ENCODE measurements at regions not wholly inside any gene's neighbourhood (a gene's known extent, or its start where the extent isn't known, plus 50 kb on each side); places are given as distances from the start of the nearest gene placed in this dataset.

DNA sequence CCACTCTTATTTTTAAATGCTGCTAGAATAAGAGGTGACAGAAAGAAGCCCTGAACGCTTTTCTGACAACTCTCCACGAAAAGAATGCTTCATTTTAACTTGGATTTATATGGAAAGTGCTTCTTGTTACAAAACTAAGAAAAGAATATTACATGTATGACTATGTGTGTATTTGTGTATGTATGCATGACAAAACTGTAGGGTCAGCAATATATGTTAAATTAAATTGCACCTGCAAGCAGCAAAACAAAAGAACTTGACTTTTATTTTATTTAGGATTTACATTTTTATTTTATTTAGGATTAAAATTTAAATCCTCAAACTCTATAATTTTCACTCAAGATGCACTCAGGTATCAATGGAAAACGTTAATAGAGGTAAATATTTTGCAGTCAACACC lies 187.1 kb downstream of the NR4A2 start:
- TF ChIP-seq, protein P1, sequence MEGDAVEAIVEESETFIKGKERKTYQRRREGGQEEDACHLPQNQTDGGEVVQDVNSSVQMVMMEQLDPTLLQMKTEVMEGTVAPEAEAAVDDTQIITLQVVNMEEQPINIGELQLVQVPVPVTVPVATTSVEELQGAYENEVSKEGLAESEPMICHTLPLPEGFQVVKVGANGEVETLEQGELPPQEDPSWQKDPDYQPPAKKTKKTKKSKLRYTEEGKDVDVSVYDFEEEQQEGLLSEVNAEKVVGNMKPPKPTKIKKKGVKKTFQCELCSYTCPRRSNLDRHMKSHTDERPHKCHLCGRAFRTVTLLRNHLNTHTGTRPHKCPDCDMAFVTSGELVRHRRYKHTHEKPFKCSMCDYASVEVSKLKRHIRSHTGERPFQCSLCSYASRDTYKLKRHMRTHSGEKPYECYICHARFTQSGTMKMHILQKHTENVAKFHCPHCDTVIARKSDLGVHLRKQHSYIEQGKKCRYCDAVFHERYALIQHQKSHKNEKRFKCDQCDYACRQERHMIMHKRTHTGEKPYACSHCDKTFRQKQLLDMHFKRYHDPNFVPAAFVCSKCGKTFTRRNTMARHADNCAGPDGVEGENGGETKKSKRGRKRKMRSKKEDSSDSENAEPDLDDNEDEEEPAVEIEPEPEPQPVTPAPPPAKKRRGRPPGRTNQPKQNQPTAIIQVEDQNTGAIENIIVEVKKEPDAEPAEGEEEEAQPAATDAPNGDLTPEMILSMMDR (IDR thresholded peaks at IDR 0.05; ENCODE audit: low read depth, low read length, missing control alignments), result no peak
- H3K4me3 ChIP-seq (ENCODE audit: low read depth, low read length), result no peak overlapping the region
- in situ Hi-C loops (cut with HindIII; ENCODE audit: low sequenced_read_pairs), result no loop called here

DNA sequence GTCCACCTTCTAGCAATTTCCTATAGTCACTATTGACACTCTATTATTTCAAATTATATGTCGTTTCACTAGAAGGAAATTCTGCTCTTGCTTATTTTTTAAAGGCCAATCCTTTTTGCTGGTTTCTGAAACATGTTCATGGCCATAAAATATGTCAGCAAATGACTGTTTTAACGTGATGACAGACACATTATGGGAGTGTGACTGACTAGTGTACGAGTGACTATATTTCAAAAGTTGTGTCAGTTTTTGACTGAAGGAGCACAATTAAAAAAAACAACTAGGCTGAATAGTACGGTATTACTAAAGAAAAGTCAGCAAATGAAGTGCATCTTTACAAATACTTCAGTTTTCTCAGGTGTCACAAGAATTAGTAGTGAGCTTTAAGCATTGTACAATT lies 196.0 kb downstream of the NR4A2 start:
- TF ChIP-seq, protein P1 (IDR thresholded peaks at IDR 0.05; ENCODE audit: low read depth, low read length, missing control alignments), result no peak
- no peak overlapping the region for H3K4me3 ChIP-seq (ENCODE audit: low read depth, low read length)
- no peak for DNase-seq (ENCODE audit: low read depth)
- in situ Hi-C loops (cut with HindIII; ENCODE audit: low sequenced_read_pairs), result no loop called here

More for the DNA sequence above, 187.1 kb downstream of the NR4A2 start:
- DNase-seq (ENCODE audit: low read depth), result no peak

DNA sequence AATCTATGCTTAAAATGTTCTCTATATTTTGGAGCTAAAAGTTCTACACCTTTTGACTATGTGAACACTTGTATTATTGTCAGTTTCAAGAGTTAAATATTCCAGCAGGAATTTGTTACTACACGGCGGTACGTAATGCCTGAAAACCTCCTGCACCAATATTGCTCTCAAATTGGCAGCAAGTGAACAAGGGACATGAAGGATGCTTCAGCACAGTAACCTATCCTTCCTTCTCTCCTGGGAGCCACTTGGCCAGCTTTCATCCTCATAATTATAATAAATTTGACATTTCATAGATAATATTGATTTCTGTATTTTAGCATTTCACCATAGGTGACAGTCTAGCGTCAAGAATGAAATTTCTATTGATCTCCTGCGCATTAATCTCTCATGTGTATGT lies 197.6 kb downstream of the NR4A2 start:
- H3K4me3 ChIP-seq (ENCODE audit: low read depth, low read length), result no peak overlapping the region
- no peak for DNase-seq (ENCODE audit: low read depth)
- TF ChIP-seq, protein P1 (IDR thresholded peaks at IDR 0.05; ENCODE audit: low read depth, low read length, missing control alignments), result no peak
- in situ Hi-C loops (cut with HindIII; ENCODE audit: low sequenced_read_pairs), result no loop called here

DNA sequence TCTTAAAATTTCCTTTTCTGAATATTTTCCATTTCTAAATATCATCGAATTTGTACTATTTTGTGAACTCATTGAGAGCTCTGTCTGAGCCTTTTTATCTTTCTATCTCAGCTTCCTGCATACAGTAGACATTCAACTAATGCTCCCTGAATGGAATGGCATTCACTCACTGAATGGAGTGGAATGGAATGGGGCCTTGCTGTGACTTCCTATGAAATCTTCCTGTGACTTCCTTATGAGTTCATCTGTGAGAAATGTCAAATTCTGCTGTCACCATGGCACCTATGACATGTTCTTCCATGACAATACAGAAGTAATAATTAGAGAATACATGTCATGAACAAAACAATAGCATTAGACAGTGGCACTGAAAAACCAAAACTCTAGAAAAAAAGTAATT lies 199.6 kb downstream of the NR4A2 start:
- no peak for DNase-seq (ENCODE audit: low read depth)
- TF ChIP-seq, protein P1 (IDR thresholded peaks at IDR 0.05; ENCODE audit: low read depth, low read length, missing control alignments), result no peak
- H3K4me3 ChIP-seq (ENCODE audit: low read depth, low read length), result no peak overlapping the region
- in situ Hi-C loops (cut with HindIII; ENCODE audit: low sequenced_read_pairs), result no loop called here

DNA sequence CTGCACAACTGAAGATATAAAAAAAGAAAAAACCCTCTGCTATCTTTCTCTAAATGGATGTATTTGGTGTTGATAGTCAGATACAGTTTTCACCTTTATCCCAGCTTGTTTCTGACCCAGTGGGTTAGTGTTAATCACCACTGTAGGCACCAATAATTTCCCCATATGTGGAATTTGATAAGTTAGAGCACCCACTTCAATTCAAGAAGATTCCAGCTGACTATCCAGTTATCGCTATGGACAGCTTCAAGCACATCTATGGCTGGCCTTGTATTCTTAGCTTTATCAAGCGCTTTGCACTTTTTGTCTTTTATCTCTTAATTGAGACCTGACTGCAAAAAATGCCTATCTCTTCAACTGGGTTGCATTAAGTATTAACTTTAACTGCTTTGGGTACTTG lies 200.4 kb downstream of the NR4A2 start:
- no peak for DNase-seq (ENCODE audit: low read depth)
- in situ Hi-C loops (cut with HindIII; ENCODE audit: low sequenced_read_pairs), result no loop called here
- TF ChIP-seq, protein P1 (IDR thresholded peaks at IDR 0.05; ENCODE audit: low read depth, low read length, missing control alignments), result no peak
- no peak overlapping the region for H3K4me3 ChIP-seq (ENCODE audit: low read depth, low read length)

DNA sequence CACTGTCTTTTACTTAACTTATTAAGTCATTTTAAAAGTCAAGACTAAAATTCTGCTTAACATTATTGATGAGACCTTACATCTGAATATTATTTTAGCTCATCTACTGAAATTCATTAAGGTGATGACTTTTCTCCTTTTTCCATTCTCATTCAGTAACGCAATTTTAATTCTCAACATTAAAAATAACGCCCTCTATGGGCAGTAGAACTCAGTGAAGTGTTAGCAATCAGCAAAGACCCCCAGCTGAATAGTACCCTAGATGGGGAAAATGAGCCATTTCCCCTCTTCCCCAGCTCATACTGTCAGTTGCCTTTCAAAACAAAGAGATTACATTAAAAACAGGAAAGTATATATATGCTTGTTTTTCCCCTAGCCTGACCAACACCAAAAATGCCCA lies 203.3 kb downstream of the NR4A2 start:
- TF ChIP-seq, protein P1 (IDR thresholded peaks at IDR 0.05; ENCODE audit: low read depth, low read length, missing control alignments), result no peak
- no peak overlapping the region for H3K4me3 ChIP-seq (ENCODE audit: low read depth, low read length)
- in situ Hi-C loops (cut with HindIII; ENCODE audit: low sequenced_read_pairs), result no loop called here
- DNase-seq (ENCODE audit: low read depth), result no peak

DNA sequence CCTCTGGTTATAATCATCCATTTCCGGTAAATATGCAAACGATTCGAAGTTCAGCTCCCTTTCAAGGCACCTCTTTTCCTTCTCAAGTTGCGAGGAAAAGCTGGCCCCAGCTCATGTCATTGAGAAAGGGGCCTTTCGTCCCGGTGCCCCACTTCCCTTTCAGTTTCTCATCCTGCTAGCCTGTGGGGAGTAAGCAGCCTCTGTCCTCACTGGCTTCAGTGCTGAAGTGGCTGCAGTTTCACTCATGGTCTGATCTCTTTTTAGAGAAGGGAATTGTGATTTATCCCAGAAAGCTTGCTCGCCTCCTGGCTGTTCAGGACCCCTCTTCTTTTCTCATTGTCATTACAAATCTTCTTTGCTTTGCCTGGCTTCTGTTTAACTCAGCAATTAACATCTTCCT lies 207.5 kb downstream of the NR4A2 start:
- TF ChIP-seq, protein P1 (IDR thresholded peaks at IDR 0.05; ENCODE audit: low read depth, low read length, missing control alignments), result no peak
- in situ Hi-C loops (cut with HindIII; ENCODE audit: low sequenced_read_pairs), result no loop called here
- no peak overlapping the region for H3K4me3 ChIP-seq (ENCODE audit: low read depth, low read length)
- no peak for DNase-seq (ENCODE audit: low read depth)

All from astrocyte of the cerebellum (primary cell).